ENCODE measurements at regions not wholly inside any gene's neighbourhood (a gene's known extent, or its start where the extent isn't known, plus 50 kb on each side); places are given as distances from the start of the nearest gene placed in this dataset.

- CTCF ChIA-PET (ENCODE audit: low intra/inter-chr PET ratio) = no interaction called here
- TF ChIP-seq ZNF592 (IDR thresholded peaks at IDR 0.05) (no peak), RBM39 (optimal IDR thresholded peaks at IDR 0.05; ENCODE audit: low read depth, low read length) (no peak), NONO (IDR thresholded peaks at IDR 0.05; ENCODE audit: low read depth in 2 of 2, low read length in 1 of 2) (no peak), AFF4 (CRISPR knock-in tag; IDR thresholded peaks at IDR 0.05) (no peak), RAD21 (CRISPR knock-in tag; conservative IDR thresholded peaks at IDR 0.05 in 1 of 2, IDR thresholded peaks at IDR 0.05 in 1 of 2) (no peak), ZEB2 (IDR thresholded peaks at IDR 0.05) (no peak), ARID1B (IDR thresholded peaks at IDR 0.05) (no peak), HMBOX1 (IDR thresholded peaks at IDR 0.05) (no peak)
- Histone ChIP-seq H3K9ac (ENCODE audit: insufficient read depth in 1 of 2, low read depth in 2 of 2, low read length in 2 of 2) (no peak overlapping the region), H3K9me3 (replicated peaks; ENCODE audit: control insufficient read depth, insufficient read depth, low read depth, low read length) (no peaks in the 10 kb centered on the region), H3K4me1 (replicated peaks in 1 of 2; ENCODE audit: control insufficient read depth in 2 of 2, insufficient read depth in 2 of 2, low read length in 2 of 2) (no peaks in the 10 kb centered on the region), H3K79me2 (ENCODE audit: control insufficient read depth, insufficient read depth, low read length) (no peaks in the 10 kb centered on the region), H3K9me1 (ENCODE audit: control insufficient read depth, insufficient read depth, low read length) (no peaks in the 10 kb centered on the region), H3K4me2 (ENCODE audit: insufficient read depth, low read length) (no peak overlapping the region), H3K27ac (ENCODE audit: extremely low read depth, low read depth, low read length) (no peak overlapping the region), H3K36me3 (ENCODE audit: control insufficient read depth, insufficient read depth, low read length) (no peaks in the 10 kb centered on the region), H2AFZ (ENCODE audit: low read depth, low read length) (no peak overlapping the region), H3K27me3 (ENCODE audit: control insufficient read depth in 2 of 2, insufficient read depth in 2 of 2, low read length in 2 of 2) (no peaks in the 10 kb centered on the region), H3K4me3 (no peak overlapping the region), H4K20me1 (replicated peaks; ENCODE audit: control insufficient read depth, insufficient read depth, low read length) (no peaks in the 10 kb centered on the region)
- FAIRE-seq = no peak
- no peak for DNase-seq (ENCODE audit: extremely low read depth in 1 of 4, low spot score in 3 of 4)
- ATAC-seq = no peak
- intact Hi-C loops (cut with micrococcal nuclease) = no loop called here
- BruUV-seq (replicated peaks) = no TSS peak
- POLR2A ChIA-PET = no interaction called here
- 0% methylated on average over 5 of the region's 5 CpGs for WGBS (ENCODE audit: insufficient coverage, low coverage, missing lambda C conversion rate)
- in situ Hi-C loops (cut with MboI) = no loop called here
These were observed 123.4 kb upstream of the CDH20 start for GRCh38 chr18:61209801-61210200.
